ENCODE measurements at regions not wholly inside any gene's neighbourhood (a gene's known extent, or its start where the extent isn't known, plus 50 kb on each side); places are given as distances from the start of the nearest gene placed in this dataset.
"Not testable (repeated sequence)": the region's sequence is repeated elsewhere in the genome, so short reads cannot be mapped to it uniquely, and the experiment has no call there.

DNA sequence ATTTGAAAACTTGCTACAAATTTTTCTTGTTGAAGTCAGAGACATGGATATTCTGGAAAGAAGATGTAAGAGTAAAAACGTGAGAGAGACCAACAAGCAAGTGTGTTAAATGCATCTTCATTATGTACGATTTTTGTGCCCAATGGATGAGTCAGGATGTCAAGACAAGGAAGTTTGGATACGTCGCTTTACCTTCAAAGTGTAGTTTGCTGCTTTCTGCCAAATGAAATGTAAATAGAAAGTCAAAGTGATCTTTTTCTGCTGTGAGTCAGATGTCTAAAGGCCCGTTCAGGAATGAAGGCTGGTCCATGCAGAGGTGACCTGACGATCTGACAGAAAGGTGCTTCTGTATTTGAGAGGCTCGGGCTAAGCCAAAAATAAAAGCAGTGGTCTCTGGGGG lies 273.1 kb upstream of the PIK3R1 start:
- DNase-seq (ENCODE audit: low read depth): no peak

- peak; percentile 34 for DNase-seq (ENCODE audit: low read depth)
These were observed 273.7 kb upstream of the PIK3R1 start for GRCh38 chr5:67941614-67942401.

- DNase-seq (ENCODE audit: low read depth): peak; percentile 25
These were observed 279.5 kb upstream of the PIK3R1 start for GRCh38 chr5:67935908-67936566.

GRCh38 chr5:67934976-67935375 lies 280.6 kb upstream of the PIK3R1 start:
- DNase-seq (ENCODE audit: low read depth): no peak

DNA sequence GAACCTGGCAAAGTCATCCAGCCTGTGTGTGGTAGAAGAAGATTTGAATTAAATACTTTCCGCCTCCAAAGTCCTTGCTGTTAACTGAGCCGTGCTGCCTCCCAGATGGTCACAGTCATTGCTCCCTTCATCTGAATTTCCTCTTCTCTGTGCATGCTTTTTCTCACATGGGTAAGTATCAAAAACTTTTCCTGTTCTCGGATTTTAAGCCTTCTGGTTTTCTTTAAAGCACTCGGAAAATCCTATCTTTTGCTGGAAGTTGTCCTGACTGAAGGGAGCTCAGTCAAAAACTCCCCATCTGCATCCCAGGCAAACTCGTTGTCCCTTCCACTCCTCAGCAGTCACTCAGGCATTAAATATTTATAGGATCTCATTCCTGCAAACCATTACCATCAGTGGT lies 290.0 kb upstream of the PIK3R1 start:
- no peak for DNase-seq (ENCODE audit: low read depth)

DNA sequence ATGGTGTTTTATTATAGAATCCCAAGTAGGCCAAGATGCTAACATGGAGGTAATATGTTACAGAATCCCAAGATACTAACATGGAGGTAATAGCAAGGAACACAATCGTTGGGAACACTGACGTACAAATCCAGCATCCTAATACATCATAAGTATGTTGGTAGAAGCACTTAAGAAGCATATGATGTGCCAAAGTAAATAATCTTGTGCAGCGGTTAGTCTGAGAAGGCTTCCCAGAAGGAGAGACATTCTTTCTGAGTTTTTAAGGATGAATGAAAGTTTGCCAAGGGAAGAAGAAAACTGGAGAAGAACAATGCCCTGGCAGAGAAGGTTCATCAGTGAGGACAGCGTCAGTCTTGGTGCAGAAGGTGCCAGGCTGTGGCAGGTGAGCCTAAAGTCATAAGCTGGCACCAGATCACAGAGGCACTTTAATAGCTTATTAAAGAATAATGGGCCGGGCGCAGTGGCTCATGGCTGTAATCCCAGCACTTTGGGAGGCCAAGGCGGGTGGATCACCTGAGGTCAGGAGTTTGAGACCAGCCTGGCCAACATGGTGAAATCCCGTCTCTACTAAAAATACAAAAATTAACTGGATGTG lies 294.5 kb upstream of the PIK3R1 start:
- no peak for DNase-seq (ENCODE audit: low read depth)

DNA sequence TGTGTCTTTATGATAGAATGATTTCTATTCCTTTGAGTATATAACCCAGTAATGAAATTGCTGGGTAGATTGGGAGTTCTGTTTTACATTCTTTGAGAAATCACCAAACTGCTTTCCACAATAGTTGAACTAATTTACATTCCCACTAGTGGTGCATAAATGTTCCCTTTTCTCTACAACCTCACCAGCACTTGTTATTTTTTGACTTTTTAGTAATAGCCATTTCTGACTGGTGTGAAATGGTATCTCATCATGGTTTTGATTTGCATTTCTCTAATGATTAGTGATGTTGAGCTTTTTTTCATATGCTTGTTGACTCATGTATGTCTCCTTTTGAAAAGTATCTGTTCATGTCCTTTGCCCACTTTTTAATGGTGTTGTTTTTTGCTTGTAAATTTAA lies 296.0 kb upstream of the PIK3R1 start:
- not testable (repeated sequence) for DNase-seq (ENCODE audit: low read depth)

- DNase-seq (ENCODE audit: low read depth): no peak
These were observed 298.0 kb upstream of the PIK3R1 start for GRCh38 chr5:67917561-67917960.

- DNase-seq (ENCODE audit: low read depth): no peak
These were observed 305.0 kb upstream of the PIK3R1 start for GRCh38 chr5:67910546-67910945.

- DNase-seq (ENCODE audit: low read depth): no peak
These were observed 307.3 kb upstream of the PIK3R1 start for GRCh38 chr5:67908126-67908765.

DNA sequence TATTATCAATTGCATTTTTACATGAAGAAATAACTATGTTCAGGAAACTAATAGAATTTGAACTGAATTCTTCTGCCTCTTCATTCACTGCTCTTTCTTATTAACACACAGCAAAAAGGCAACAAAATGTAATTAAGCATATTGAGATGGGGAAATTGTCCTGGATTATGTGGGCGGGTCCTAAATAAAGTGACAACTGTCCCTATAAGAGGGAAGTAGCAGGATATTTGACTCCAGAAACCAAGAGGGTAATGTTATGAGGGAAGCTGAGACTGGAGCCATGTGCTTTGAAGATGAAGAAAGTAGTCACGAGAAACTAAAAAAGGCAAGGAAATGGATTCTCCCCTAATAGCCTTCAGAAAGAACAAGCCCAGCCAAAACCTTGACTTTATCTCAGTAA lies 311.2 kb upstream of the PIK3R1 start:
- no peak for DNase-seq (ENCODE audit: low read depth)

GRCh38 chr5:67903656-67904055 lies 311.9 kb upstream of the PIK3R1 start:
- DNase-seq (ENCODE audit: low read depth): no peak

GRCh38 chr5:67903121-67903520 lies 312.4 kb upstream of the PIK3R1 start:
- no peak for DNase-seq (ENCODE audit: low read depth)

DNA sequence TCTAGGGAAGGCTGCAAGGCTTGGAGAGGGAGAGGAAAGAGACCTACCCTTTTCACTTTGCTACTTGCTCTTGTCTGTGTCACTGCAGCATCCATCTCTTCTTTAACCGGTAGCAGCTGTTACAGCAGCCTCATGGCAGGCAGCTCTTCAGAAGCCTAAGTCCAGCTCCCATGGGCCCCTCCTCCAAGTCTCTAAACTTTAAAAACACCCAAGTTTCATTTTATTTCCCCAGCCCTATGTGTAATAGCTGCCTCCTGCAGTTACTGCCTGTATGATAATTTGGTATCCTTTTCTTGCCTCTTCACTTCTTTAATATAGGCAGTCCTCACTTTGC lies 313.1 kb upstream of the PIK3R1 start:
- peak; percentile 28 for DNase-seq (ENCODE audit: low read depth)

DNA sequence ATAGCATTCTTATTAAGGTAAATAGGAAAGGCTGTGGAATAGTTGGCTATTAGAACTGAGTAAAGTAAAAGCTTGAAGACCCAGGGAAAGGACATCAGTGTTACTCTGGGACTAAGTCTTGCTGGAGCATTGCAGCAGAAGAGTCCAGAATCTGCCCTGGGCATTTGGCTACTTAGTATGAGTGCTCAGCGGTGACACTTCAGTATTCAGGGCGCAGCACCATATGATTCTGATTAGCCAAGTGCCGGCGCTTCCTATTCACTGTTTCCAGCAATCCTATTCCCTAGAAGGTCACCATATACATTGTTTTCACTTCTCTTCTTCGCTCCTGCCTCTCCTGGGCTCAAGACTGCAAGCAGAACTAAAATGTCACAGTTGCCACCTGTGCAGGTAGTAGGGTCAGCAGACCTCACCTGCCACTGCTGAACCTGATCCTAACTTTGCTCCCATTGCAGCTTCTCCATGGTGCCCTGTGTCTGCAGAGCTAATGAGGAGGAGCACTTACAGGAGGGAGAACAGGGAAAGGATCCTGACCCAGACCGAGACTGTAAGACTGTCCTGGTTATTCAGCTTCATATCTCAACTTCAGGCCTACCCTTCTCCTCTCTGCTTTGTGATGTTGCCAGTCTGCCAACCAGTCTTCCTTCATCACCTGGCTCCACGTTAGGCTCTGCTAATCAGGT lies 313.6 kb upstream of the PIK3R1 start:
- no peak for DNase-seq (ENCODE audit: low read depth)

- DNase-seq (ENCODE audit: low read depth): peak; percentile 92
These were observed 315.0 kb upstream of the PIK3R1 start for GRCh38 chr5:67900514-67900913.

DNA sequence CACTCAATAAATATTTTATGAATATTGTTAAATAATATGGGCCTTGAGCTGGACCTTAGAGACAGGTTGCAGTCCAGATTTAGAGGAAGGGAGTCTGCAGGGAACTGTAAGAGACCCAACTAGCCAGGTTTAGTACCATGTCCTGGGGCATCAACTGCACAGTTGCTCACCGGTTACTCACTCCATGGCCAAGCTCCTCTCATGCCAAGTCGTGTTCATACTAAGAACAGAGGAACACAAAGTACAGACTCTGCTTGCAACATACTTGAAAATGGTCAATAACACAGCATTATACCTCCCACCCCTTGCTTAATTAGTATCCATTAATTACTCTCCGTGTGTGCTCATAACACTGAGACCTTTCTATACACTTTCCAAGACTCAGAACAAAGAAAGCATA lies 317.6 kb upstream of the PIK3R1 start:
- DNase-seq (ENCODE audit: low read depth): no peak

- DNase-seq (ENCODE audit: low read depth): no peak
These were observed 318.1 kb upstream of the PIK3R1 start for GRCh38 chr5:67897431-67897830.

DNA sequence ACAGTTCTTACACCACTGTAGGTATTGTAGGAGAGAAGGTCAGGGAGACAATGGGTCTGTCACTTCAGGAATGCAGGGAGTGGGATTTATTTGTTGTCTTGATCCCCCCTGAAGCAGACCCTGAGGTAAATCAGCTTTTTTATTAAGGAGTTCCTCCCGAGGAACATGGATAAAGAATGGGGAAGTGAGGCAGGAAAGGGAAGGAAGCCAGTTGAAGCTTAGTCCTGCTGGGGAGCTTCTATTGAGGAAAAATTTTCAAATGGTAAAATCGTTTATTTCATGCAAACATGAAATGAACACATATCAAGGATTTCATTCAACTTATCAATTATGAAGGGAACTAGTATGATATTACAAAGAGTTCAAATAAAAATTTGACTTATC lies 318.6 kb upstream of the PIK3R1 start:
- DNase-seq (ENCODE audit: low read depth): no peak

DNA sequence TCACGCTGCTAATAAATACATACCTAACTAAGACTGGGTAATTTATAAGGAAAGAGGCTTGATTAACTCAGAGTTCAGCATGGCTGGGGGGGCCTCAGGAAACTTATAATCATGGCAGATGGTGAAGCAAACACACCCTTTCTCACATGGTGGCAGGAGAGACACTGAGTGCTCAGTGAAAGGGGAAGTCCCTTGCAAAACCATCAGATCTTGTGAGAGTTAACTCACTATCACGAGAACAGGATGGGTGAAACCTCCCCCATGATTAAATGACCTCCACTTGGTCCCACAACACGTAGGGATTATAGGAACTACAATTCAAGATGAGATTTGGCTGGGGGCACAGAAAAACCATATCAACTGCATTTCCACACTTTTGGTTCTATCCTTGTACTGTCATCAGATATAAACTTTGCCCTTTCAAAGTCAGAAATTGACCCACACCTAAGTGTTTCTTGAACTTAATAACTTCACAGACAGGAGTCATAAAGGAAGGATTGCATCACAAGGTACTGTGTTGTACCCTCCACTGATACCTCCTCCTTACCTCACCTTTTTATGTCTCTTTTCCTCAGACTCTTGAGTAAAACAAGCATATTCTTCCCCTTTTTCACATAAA lies 319.1 kb upstream of the PIK3R1 start:
- no peak for DNase-seq (ENCODE audit: low read depth)

- not testable (repeated sequence) for DNase-seq (ENCODE audit: low read depth)
These were observed 325.7 kb upstream of the PIK3R1 start for GRCh38 chr5:67889870-67890269.
